GM18505 (cell line): ENCODE measurements at regions not wholly inside any gene's neighbourhood (a gene's known extent, or its start where the extent isn't known, plus 50 kb on each side); places are given as distances from the start of the nearest gene placed in this dataset.

Experiments
- ATAC-seq: cut with Tn5 transposase; IDR thresholded peaks from one replicate; pipeline ENCODE4 v1.9.1; 2021; ENCODE audit not compliant: unreplicated experiment
- POLR2A ChIP-seq: IDR thresholded peaks from 4 replicates; pipeline ENCODE4 v1.6.1; 2011; ENCODE audit warnings: borderline replicate concordance; ENCODE audit not compliant: insufficient read depth, insufficient read length; ENCODE audit errors: extremely low read depth

GRCh38 chr15:66843581-66843980 is 141.5 kb downstream of the SMAD6 start:
- no peak for ATAC-seq
- TF ChIP-seq POLR2A = no peak

GRCh38 chr15:66844041-66844746 is 142.2 kb downstream of the SMAD6 start:
- TF ChIP-seq POLR2A = no peak
- ATAC-seq = no peak

GRCh38 chr15:66844747-66845145 is 142.7 kb downstream of the SMAD6 start:
- TF ChIP-seq POLR2A = no peak
- ATAC-seq = no peak

DNA sequence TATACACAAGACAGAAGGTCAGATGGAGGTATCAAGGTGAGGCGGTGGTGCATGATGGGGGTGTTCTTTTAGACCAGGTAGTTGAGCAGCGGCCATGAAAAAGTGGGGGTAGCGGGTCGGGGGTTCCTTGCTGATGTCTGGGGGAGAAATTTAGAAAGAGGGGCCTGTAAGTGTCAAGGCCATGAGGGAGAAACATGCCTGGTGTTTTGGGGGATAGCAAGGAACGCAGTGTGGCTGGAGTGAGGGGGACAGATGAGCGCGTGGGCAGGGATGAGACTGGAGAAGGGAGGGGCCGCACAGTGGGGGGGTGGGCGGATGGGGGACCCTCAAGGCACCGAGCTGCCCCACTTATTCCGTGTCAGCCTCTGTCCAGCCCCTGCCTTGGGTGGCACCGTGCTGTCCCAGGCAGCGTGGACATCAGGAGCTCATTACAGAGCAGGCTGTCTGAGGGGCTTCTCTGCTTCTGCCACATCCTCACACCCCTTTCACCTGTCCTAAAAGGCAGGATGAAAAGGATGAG is 143.3 kb downstream of the SMAD6 start:
- ATAC-seq = no peak
- TF ChIP-seq POLR2A = no peak

DNA sequence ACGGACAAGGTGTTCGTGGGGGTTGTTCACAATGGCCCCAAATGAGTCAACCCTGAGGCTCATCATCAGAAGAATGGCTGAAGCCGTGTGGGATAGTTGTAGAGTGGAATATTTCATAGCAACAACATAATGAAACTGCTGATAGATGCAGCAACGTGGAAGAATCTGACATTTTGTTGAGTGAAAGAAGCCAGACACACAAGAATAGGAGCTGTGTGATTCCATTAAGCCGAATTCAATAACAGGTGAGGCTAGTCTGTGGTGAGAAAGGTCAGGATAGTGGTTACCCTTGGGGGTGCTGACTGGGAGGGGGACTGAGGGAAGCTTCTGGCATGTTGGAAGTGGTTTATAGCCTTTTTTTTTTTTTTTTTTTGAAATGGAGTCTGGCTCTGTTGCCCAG is 144.0 kb downstream of the SMAD6 start:
- no peak for TF ChIP-seq POLR2A
- ATAC-seq = no peak

GRCh38 chr15:66846811-66847210 is 144.8 kb downstream of the SMAD6 start:
- no peak for ATAC-seq
- no peak for TF ChIP-seq POLR2A

GRCh38 chr15:66847565-66847991 is 145.5 kb downstream of the SMAD6 start:
- ATAC-seq = no peak
- no peak for TF ChIP-seq POLR2A

GRCh38 chr15:66848116-66848515 is 146.1 kb downstream of the SMAD6 start:
- no peak for ATAC-seq
- no peak for TF ChIP-seq POLR2A

DNA sequence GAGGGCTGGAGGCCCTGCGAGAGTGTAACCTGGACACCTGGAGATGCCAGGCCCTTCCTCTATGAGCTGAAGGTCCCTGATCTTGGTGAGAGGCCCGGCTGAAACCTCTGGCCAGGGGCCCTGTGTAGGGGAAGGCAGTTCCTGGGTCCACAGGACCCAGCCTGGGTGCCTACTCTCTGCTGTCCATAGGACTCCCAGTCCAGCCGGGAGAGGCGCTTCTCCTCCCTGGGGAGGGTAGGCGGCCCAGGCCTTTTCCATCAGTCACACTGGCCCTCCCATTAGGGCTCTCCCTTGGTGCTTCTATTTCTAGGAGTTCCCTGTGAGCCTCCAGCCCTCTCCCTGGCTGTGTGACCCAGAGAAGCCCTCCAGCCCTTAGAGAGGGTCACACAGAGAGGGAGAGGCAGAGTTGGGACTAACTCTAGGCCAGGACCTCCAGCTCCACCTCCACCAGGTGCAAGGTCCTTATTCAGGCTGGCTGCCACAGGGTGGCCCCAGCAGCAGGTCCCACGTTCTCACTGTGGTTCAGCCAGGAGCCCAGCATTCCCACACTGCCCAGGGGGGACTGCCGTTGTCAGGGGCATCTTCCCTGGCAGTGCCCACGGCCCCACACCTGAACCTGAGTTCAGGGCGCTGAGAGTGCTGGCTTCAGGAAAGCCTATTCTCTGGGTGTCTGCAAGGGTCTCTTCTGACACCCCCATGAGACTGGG is 146.8 kb downstream of the SMAD6 start:
- no peak for ATAC-seq
- TF ChIP-seq POLR2A = no peak

- no peak for ATAC-seq
- no peak for TF ChIP-seq POLR2A
These were observed 147.3 kb downstream of the SMAD6 start for GRCh38 chr15:66849393-66849745.

- no peak for TF ChIP-seq POLR2A
- ATAC-seq = no peak
These were observed 147.7 kb downstream of the SMAD6 start for GRCh38 chr15:66849746-66850077.

GRCh38 chr15:66850078-66850991 is 148.3 kb downstream of the SMAD6 start:
- no peak for ATAC-seq

GRCh38 chr15:66850996-66851310 is 148.9 kb downstream of the SMAD6 start:
- ATAC-seq = no peak

More at GRCh38 chr15:66850078-66850991, 148.3 kb downstream of the SMAD6 start:
- TF ChIP-seq POLR2A = no peak

GRCh38 chr15:66851311-66852063 is 149.5 kb downstream of the SMAD6 start:
- no peak for TF ChIP-seq POLR2A
- peak; percentile 52 for ATAC-seq

More at GRCh38 chr15:66850996-66851310, 148.9 kb downstream of the SMAD6 start:
- TF ChIP-seq POLR2A = no peak
